Left ventricle myocardium superior (tissue), 1 donor: ENCODE measurements at regions not wholly inside any gene's neighbourhood (a gene's known extent, or its start where the extent isn't known, plus 50 kb on each side); places are given as distances from the start of the nearest gene placed in this dataset.
A peak's percentile ranks its signal among the peaks of the same experiment; 100 is the strongest.

Experiments
- ATAC-seq: fragments of 200-7000 bp; cut with Tn5 transposase; one replicate; pipeline ENCODE4 v1.9.1; 2020; ENCODE audit warnings: mild to moderate bottlenecking, moderate library complexity
- DNase-seq: peaks from one replicate; pipeline ENCODE4 v3.0.0-alpha.2; 2020
- intact Hi-C: fragments of 100-400 bp; cut with micrococcal nuclease; formaldehyde crosslinking; loops from one replicate; pipeline ENCODE4 v1.11.0; 2022
- donor health status: DM: no; HTN: yes; CAD: no; lungs with severe emphysema.

DNA sequence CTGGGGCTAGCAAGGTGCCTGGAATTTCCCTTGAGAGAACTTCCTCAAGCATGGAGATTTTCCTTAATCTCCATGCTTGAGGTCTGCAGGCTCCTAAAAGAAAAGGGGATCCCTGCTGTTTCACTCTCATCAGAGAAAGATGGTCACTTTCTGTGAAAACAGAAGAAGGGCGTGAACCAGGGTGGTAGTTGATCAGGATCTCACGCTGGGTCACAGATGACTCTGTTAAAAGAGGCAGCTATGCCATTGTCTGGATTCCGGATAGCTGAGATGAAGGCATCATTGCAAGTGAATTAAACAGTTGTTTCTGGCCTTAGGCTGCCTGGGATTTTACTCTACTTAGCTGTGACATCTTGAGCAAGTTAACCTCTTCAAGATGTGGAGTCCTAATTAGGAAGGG is 525.9 kb downstream of the TYW1 start:
- intact Hi-C loops, result no loop called here
- DNase-seq (no peak), ATAC-seq (no peak)

DNA sequence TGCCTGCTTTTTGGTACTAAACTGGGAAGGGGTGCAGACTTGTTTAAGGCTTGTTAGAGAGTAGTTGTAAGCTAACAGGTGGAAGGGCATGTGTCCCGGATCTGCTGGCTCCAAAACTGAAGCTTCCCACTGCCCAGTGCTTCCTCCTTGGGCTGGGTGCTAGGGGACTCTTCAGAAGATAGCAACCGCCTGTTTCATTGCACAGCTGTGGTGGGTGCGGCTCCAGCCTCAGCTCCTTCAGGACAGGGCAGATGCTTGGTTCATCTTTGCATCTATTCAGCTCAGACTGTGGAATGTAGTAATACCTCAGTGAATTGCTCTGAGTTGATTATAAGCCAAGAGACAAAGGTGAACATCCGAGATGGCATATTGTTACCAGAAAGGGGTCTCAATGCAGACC is 527.1 kb downstream of the TYW1 start:
- ATAC-seq (no peak), DNase-seq (no peak)
- intact Hi-C loops, result no loop called here

DNA sequence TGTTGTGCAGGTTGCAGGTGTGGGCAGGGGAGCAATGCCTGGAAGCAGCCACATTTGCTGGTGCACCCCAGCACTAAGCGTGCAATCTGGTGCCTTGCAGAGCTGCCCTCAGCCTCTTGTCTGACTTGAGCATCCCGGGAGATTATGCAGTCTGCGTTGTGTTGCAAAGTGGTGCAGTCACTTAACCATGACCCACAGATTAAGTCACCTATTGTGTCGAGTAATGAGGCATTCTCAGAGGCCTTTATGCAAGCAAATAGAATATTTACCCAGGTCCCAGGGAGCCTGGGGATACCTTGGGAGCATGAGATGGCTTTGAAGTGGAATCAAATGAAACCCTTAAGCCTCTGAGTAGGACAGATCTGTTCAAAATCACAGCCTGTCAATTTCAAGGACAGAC is 529.0 kb downstream of the TYW1 start:
- ATAC-seq, result no peak
- DNase-seq, result no peak
- intact Hi-C loops, result no loop called here

DNA sequence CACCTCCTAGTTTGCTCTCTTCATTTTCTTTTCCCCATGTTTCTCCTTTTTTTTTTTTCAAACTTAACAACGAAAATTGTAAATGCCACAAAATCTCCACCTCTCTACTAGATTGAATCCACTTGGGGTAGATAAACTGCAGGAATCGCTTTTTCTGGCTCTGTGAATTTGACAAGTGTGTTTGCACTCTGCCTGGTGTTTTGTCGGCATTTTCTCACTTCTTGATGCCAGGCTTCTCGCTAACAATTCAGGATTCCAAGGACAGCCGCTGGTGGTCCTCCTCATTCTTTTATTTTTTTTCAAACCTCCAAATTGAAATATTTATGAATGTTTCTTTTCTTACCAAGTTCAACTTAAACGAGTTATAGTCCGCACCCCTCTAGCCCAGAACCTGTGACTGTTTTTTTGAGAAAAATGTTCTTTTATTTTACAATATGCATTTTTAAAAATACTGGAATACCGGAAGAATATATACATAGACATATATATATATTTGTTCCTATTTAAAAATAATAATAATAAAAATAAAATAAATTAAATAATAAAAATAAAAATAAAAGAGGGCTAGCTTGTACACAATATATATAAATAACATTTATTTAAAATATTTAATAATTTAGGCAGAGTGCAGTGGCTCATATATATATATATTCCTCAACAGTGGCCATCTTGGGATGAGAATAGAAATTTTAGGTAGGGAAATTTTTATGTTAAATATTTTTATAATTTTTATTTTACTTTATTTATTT is 538.8 kb downstream of the TYW1 start:
- intact Hi-C loops, result no loop called here
- DNase-seq (no peak), ATAC-seq (no peak)

DNA sequence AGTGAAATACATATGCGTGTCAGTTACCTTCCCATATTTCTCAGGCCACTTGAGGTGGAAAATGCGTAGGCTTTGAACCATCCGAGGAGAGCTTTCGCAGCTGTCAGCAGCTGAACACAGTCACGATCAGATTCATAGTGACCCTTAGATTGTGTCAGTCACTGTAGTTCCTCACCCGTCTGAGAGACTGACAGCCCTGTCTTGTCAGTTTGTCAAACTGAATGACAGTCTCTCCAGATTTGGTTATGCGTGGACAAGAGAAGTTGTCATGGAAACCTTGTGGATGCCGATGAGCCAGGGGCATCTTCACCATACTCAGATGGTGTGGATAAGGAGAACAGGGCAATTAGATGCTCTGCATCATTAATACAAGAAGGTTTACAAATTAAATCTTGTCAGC is 546.3 kb downstream of the TYW1 start:
- no peak for ATAC-seq
- no peak for DNase-seq
- intact Hi-C loops, result no loop called here

DNA sequence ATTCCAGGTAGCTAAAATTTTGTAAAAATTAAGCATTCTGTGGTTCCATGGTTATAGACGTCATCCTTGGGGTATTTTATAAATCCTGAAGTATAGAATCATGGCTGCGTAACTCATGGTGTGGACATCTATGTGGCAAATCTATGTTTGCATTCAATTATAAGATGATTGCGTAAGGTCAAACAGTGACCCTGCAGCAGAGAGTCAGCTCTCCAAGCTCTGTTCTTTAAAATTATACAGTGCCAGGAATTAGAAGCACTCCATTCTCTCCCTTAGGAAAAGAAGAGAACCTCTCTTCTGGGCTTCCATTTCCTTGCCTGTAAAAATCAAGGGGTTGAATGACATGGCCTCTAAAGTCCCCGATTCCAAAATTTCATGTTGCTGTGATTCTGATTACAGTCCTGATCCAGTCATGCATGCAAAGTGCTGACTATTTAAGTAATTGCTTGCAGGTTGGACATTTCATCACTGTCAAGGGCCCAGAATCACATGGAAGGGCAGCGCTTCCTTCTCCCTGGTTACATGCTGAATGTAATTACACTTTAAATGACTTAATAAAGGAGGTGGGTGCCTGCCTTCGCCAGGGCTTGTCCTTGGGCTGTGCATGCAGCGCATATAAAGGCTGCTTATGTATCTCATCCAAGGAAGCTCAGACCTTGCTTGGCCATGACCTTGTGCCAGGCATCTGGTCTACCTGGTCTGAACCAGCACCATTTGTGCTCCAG is 550.7 kb downstream of the TYW1 start:
- ATAC-seq (no peak), DNase-seq (no peak)
- intact Hi-C loops, result no loop called here

DNA sequence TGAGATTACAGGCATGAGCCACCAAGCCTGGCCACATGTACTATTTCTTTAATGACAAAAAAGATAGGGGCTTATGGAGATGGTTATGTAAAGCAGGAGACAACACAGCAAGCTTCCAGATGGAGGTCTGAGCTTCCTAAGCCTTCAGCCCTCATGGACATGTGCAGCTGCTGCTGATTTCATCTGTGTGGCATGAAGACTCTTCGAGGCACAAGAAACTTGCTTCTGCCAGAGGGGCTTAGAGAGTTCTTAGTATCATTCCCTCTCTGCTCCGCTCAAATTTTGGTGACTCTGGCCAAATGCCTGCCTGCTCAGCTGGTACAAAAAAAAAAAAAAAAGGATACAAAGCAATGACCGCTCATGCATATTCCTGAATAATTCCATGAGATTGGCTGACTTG is 552.5 kb downstream of the TYW1 start:
- ATAC-seq (no peak), DNase-seq (no peak)
- intact Hi-C loops, result no loop called here

DNA sequence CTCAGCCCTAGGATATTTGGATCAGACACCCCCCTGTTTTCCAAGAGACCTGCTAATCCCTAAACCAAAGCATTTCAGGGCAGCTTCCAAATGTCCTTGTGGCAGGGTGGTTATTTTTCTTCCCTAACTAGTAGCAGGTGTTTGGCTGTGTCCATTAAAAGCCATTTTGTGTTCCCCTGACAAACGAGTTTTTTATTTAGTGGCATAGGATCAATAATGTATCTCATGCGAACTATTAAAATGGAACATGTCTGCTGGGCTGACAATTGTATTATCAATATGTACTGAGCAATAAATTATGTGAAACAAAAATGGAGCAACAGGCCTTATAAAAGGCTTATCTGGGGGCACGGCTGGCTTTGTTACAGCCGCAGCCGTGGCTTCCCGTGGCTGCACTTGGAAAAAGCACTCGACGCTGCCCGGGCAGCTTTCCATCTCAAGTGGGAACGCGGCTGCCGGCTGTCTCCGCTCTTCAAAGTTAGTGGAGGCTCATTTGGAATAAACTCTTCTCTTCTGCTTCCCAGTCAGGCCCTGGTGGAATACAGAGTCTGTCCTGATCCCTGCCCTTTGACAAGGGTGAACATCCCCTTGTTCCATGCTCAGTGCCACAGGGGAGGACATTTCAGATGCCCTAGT is 554.3 kb downstream of the TYW1 start:
- DNase-seq (peak; percentile 48), ATAC-seq (peak; percentile 35)

DNA sequence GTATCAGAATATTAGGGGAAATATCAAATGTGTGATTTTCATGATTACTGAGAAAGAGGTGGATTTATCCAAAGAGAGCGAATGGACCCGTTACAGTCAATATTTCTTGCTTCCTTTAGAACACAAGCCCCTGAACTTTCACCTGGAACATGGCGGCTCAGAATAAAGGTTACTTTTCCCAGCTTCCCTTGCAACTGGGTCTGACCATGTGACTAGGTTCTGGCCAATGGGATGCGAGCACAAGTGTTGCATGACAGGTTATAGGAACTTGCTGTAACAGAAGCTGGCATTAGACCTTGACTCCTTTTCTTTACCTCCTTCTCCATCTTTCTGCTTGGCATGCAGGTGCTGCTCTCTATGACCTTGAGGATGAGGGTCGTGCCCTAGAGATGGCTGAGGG is 556.1 kb downstream of the TYW1 start:
- no peak for ATAC-seq
- DNase-seq, result no peak
- intact Hi-C loops, result no loop called here

More for the DNA sequence above, 554.3 kb downstream of the TYW1 start:
- intact Hi-C loops, result no loop called here

DNA sequence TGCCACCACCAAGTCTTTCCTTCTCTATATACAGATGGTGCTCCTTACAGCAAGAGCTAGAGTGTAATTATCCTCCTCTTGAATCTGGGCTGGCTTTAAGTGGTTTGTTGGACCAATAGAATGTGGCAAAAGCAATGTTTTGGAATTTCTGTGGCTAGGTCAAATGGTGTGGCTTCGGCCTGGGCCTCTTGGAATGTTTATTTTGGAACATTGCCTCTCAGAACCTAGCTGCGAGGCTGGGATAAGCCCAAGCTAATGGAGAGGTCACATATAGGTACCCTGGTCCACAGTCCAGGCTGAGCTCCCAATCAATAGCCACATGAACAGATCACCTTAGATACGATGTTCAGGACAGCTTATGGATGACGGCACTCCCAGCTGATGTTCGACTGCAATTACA is 556.7 kb downstream of the TYW1 start:
- no peak for DNase-seq
- ATAC-seq, result no peak
- intact Hi-C loops, result no loop called here

DNA sequence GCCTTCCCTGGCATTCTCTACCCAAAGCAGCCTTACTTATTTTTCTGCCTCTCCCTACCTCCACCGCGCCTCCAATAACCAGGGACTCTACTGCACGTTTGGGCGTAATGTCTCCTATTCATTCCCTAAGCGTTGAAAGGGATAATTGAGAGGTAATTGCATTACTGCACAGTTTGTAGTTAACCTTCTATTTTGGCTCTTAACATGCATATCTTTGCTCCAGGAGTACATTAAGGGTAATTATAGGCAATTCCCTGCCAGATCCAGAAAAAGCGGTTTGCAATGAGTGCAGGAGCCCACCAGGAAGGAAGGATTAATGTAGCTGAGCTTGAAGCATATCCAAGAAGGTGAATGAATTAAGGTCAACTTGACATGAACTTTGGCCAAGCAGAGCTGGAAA is 558.4 kb downstream of the TYW1 start:
- no peak for ATAC-seq
- DNase-seq, result no peak

DNA sequence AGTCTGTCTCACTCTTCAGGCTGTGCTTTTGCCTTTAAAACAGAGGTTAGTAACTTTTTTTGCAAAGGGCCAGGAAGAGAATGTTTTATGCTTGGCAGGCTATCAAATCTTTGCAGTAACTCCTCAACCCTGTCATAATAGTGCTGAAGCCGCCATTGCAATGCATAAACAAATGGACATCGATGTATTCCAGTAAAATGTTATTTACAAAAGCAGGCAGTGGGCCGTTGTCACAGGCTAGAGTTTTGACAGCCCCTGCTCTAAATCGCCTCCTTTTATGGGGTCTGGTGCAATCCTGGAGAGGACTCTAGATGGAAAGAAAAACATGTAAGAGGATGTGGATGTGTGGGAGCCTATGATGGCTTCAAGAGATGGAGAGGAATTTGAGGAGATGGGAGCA is 568.3 kb downstream of the TYW1 start:
- intact Hi-C loops, result no loop called here
- DNase-seq (no peak), ATAC-seq (no peak)

More for the DNA sequence above, 558.4 kb downstream of the TYW1 start:
- intact Hi-C loops, result no loop called here

DNA sequence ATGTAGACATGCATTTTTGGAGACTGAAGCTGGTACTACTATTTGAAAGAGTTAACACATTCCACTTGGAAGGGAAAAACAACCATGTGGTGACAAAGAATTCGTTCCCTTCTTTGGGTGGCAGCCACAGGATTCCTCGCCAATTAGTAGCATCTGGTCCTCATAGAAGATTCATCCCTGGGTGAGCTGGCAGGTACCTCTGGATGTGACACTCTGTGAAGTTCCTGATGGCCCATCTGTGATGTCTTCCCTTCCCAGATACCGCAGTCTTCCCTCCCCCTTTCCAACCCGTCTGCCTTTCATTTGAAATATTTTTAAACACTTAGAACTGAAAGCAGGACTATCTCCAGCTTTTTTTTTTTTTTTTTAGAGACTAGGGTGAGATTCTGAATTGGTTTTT is 569.5 kb downstream of the TYW1 start:
- ATAC-seq (no peak), DNase-seq (no peak)
- intact Hi-C loops, result no loop called here

DNA sequence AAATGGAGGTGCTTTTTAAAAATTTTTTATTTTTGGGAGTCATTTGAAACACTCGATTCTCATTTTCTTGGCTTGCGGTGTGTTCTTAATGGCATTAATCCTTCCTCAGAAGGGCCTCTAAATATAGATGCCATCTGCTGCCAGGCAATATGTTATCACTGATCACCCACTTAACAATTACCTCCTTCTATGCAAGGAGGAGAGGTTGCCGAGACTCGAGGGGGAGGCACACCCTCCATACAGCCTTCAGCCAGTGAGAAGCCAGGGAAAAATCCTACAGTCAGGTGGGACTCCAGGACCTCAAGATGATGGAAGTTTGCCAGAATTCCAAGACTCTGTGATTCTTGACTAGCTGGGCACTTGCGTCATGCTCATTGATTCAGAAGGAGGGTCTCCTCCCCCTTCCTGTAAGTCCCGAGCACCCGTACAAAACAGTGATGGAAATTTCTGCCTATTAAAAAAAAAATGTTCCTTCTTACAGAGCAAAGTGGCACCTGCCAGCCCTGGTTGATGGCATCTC is 574.5 kb downstream of the TYW1 start:
- intact Hi-C loops, result no loop called here

DNA sequence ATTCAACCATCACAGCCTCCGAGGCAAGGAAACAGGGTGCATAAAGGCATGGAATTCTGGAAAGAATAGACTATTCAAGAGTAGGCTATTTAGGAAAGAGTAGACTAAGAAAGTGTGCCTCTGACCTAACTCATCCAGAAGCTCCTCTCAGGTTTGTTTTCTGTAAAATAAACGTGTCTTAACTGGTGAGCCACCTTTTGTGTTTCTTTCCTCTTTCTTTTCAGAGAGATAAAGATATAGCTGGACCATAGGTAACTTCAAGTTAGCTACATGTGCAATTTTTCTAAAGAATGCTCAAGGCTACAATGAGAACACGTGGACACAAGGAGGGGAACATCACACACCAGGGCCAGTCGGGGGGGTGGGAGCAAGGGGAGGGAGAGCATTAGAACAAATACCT is 577.0 kb downstream of the TYW1 start:
- intact Hi-C loops, result no loop called here
- no peak for ATAC-seq

More for the DNA sequence above, 574.5 kb downstream of the TYW1 start:
- no peak for DNase-seq
- ATAC-seq, result no peak

DNA sequence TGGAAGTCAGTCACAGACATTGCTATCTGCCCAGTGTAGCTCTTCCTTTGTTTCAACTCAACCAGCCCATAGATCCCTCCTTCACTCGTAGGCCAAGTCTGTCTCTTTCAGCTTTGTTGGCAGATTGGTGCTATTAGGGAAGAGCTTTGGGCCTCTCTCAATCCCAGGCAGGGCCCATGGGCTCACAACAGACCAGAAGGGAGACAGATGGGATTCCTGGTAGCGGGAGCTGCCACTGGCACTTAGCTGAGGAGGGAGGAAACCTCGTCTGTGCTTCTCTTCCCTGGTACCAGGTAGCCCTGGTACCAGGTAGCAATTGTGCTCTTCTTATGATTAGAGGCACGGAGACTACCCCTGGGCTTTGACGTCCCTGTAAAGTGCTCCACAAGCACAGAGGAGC is 592.0 kb downstream of the TYW1 start:
- ATAC-seq (no peak), DNase-seq (no peak)
- intact Hi-C loops, result no loop called here

More for the DNA sequence above, 577.0 kb downstream of the TYW1 start:
- DNase-seq, result no peak

DNA sequence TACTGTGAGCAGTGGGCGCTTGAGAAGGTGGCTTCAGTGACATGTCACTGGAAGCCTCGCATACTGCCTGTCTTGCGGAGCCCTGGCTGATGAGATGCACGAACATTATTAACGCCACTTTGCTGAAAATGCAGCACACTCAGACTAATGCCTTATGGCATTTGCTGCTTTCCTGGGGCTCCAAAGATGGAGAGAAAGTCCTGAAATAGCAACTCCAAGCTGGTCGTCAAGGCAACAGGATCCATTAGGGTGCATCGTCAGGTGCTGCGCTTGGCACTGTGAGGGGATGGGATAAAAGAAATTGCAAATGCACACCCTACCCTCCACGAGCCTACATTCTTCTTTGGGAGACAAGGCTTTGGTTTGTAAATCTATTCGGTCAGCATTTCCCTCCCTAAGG is 592.5 kb downstream of the TYW1 start:
- intact Hi-C loops, result no loop called here
- no peak for ATAC-seq
- no peak for DNase-seq

DNA sequence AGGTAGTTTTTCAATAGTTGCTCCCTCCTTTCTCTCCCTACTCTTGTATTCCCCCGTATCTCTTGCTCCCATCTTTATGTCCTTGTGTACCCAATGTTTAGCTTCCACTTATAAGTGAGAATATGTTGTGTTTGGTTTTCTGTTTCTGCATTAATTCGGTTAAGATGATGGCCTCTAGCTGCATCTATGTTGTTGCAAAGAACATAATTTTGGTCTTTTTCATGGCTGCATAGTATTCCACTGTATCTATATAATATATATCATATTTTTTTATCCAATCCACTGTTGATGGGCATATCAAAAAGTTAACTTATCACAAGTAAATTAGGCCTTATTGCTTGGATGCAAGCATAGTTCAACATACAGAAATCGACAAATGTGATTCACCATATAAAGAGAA is 594.0 kb downstream of the TYW1 start:
- no peak for DNase-seq
- intact Hi-C loops, result no loop called here
- ATAC-seq, result no peak

DNA sequence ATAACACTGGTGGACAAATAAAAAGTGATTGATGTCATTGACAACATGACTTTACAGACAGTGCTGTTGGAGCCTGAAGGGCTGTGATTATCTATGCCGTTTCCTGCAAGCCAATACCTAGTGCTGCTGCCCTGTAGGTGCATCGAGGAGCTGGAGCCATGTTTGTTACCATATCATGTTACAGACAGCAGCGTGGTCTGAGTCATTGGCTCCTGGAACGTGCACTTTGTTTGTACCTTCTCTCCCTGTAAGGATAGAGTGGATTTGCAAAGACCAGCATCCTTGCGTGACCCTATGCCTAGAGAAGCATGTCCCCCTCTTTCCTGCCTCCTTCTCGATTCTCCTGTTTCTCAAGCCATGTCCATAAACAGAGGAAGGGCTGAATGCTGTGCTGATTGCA is 597.2 kb downstream of the TYW1 start:
- no peak for DNase-seq
- intact Hi-C loops, result no loop called here
- ATAC-seq, result no peak

DNA sequence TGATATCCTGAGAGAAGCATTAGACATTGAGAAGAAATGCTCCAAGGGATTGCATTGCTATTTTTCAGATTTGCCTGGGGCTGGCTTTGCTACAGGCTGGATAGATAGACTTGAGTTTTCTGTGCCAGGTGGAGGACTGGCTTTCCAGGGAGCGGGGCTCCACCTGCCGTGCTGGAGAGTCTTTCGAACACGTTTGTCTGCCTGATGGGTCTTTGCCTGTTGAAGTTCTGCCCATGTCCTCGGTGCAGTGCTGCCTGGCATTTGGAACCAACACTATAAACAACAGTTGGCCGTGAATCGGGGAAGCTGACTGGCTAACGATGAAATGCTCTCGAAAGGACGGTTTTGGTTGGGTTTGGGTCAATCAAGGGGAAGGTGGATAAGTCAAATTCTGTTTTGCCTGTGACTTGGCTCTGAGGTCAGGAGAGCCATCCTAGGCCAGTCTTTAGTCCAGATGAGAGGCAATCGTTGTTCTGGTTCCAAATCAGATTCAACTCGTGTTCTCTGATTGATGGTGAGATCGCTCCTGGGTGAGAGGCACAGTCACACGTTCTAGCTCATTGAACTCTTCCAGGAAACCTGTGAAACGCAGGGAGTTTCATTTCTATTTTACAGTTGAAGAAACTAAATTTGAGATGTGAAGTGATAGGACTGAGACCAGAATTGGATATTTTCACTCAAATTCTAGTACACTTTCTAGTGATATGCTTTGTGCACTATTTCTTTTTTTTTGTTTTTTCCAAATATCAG is 599.0 kb downstream of the TYW1 start:
- intact Hi-C loops, result no loop called here

More for the DNA sequence above, 599.0 kb downstream of the TYW1 start:
- ATAC-seq, result no peak
- no peak for DNase-seq
